ENCODE measurements at regions not wholly inside any gene's neighbourhood (a gene's known extent, or its start where the extent isn't known, plus 50 kb on each side); places are given as distances from the start of the nearest gene placed in this dataset.

DNA sequence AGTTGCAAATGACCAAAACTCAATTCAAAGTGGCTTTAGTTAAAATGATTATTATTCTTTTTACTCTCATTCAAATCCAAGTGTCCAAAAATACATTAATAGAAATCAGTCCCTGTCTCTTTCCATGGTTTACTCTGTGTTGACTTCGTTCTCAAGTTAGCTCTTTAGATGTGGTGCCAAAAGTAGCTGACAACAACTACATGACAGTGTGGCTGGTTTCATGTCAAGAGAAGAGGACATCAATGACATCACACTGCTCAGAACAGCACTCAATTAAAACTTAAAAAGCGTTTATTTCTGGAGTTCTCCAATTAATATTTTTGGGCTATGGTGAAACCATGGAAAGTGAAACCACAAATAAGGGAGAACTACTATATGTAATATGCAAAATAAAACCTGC lies 1746.9 kb downstream of the LRRC4C start:
- H4K5ac ChIP-seq (ENCODE audit: insufficient read length, low read depth, low read length): no peak overlapping the region
- H3K9ac ChIP-seq (replicated peaks in 1 of 4; ENCODE audit: extremely low read depth in 1 of 4, low read depth in 3 of 4, low read length in 3 of 4): no peak overlapping the region
- H4K8ac ChIP-seq (ENCODE audit: extremely low read depth, insufficient read depth, low read length): no peak overlapping the region
- no peak overlapping the region for H3K56ac ChIP-seq (replicated peaks; ENCODE audit: insufficient read length, low read depth, low read length)
- no peaks in the 10 kb centered on the region for H3K79me2 ChIP-seq (ENCODE audit: control insufficient read depth in 1 of 2, insufficient read depth in 2 of 2, low read length in 2 of 2)
- no peak overlapping the region for H2BK12ac ChIP-seq (ENCODE audit: low read depth, low read length)
- no peak overlapping the region for H4K91ac ChIP-seq (replicated peaks; ENCODE audit: insufficient read length, low read length)
- H2BK20ac ChIP-seq (ENCODE audit: low read length): no peak overlapping the region
- H3K79me1 ChIP-seq (ENCODE audit: low read depth, low read length): no peaks in the 10 kb centered on the region
- no peak overlapping the region for H2AK5ac ChIP-seq (ENCODE audit: low read depth, low read length)
- no peak overlapping the region for H3K23ac ChIP-seq (ENCODE audit: insufficient read length)
- H3K4me2 ChIP-seq (ENCODE audit: insufficient read depth in 1 of 2, low read depth in 2 of 2, low read length in 2 of 2): no peak overlapping the region
- H2BK5ac ChIP-seq (ENCODE audit: low read depth, low read length): no peak overlapping the region
- H3K14ac ChIP-seq (ENCODE audit: insufficient read length): no peak overlapping the region
- ChIA-PET POLR2A (ENCODE audit: partially characterized antibody) (no interaction called here), CTCF (ENCODE audit: partially characterized antibody) (interaction anchor here (1.1 kb wide), 1 partner anchor 11 kb away, joined by 3 read pairs; no protein-coding TSS in a partner anchor)
- H4K20me1 ChIP-seq (replicated peaks in 1 of 2; ENCODE audit: control insufficient read depth in 1 of 2, insufficient read depth in 2 of 2, low read length in 2 of 2): no peaks in the 10 kb centered on the region
- 90% methylated on average over 2 of the region's 2 CpGs; no CpG with 5 or more reads in 1 of the 2 experiments for WGBS, 2 experiments (ENCODE audit: extremely low coverage in 1 of 2, insufficient coverage in 1 of 2, insufficient read length in 1 of 2, insufficient replicate concordance in 2 of 2, low coverage in 1 of 2, low lambda C conversion rate in 2 of 2, missing lambda C conversion rate in 1 of 2)
- H3K27ac ChIP-seq (ENCODE audit: low read depth, low read length): no peak overlapping the region
- DNase-seq (ENCODE audit: low read depth in 1 of 2, low spot score in 2 of 2): no peak
- no peak overlapping the region for H2BK120ac ChIP-seq (replicated peaks; ENCODE audit: low read depth, low read length)
- no peak overlapping the region for H3K4me3 ChIP-seq (ENCODE audit: extremely low read depth in 1 of 4, insufficient read depth in 2 of 4, low read depth in 3 of 4, low read length in 4 of 4)
- TF ChIP-seq BACH1 (IDR thresholded peaks at IDR 0.05; ENCODE audit: low read length) (no peak), POU5F1 (IDR thresholded peaks at IDR 0.05; ENCODE audit: low read depth, low read length) (no peak), CBX8 (IDR thresholded peaks at IDR 0.05; ENCODE audit: borderline replicate concordance, low read depth, low read length) (no peak), MAFK (IDR thresholded peaks at IDR 0.05; ENCODE audit: low read depth, low read length) (no peak), YY1 (IDR thresholded peaks at IDR 0.05; ENCODE audit: low read depth, low read length) (no peak), SP4 (IDR thresholded peaks at IDR 0.05; ENCODE audit: low read length) (no peak), RAD21 (IDR thresholded peaks at IDR 0.05 in 1 of 2, conservative IDR thresholded peaks at IDR 0.05 in 1 of 2; ENCODE audit: low read depth in 2 of 2, low read length in 2 of 2) (no peak), BRCA1 (IDR thresholded peaks at IDR 0.05; ENCODE audit: low read depth, low read length) (no peak), KDM4A (IDR thresholded peaks at IDR 0.05; ENCODE audit: low read depth, low read length, severe bottlenecking) (no peak), POLR2A (IDR thresholded peaks at IDR 0.05; ENCODE audit: control extremely low read depth in 1 of 2, low read depth in 2 of 2, low read length in 2 of 2) (no peak), EZH2 (IDR thresholded peaks at IDR 0.05; ENCODE audit: low read depth, low read length, severe bottlenecking) (no peak), NANOG (IDR thresholded peaks at IDR 0.05; ENCODE audit: insufficient read depth, low read depth, low read length, poor library complexity, severe bottlenecking) (no peak), CHD2 (IDR thresholded peaks at IDR 0.05; ENCODE audit: low read length) (no peak), NRF1 (IDR thresholded peaks at IDR 0.05; ENCODE audit: low read depth, low read length) (no peak)
- TF ChIP-seq, protein P1, sequence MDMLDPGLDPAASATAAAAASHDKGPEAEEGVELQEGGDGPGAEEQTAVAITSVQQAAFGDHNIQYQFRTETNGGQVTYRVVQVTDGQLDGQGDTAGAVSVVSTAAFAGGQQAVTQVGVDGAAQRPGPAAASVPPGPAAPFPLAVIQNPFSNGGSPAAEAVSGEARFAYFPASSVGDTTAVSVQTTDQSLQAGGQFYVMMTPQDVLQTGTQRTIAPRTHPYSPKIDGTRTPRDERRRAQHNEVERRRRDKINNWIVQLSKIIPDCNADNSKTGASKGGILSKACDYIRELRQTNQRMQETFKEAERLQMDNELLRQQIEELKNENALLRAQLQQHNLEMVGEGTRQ (IDR thresholded peaks at IDR 0.05; ENCODE audit: low read length): no peak
- no peaks in the 10 kb centered on the region for H3K9me3 ChIP-seq (ENCODE audit: insufficient read depth in 2 of 2, low read depth in 1 of 2, low read length in 1 of 2)
- H3K18ac ChIP-seq (ENCODE audit: extremely low read depth, low read length): no peak overlapping the region
- H3K27me3 ChIP-seq (replicated peaks in 1 of 4; ENCODE audit: control insufficient read depth in 3 of 4, extremely low read depth in 1 of 4, insufficient read depth in 3 of 4, low read length in 3 of 4): no peaks in the 10 kb centered on the region
- H3K4me1 ChIP-seq (replicated peaks in 1 of 4; ENCODE audit: control insufficient read depth in 3 of 4, insufficient read depth in 4 of 4, low read length in 3 of 4): peaks cover 0 to under 1% (median 0%) of the 10 kb centered on the region in 4 experiments; a peak in 2 of 7 replicates
- no peak overlapping the region for H2BK15ac ChIP-seq (ENCODE audit: low read length)
- no peak for FAIRE-seq
- H3K23me2 ChIP-seq (ENCODE audit: low read depth, low read length): no peaks in the 10 kb centered on the region
- H3K36me3 ChIP-seq (ENCODE audit: control insufficient read depth in 2 of 4, insufficient read depth in 4 of 4, low read length in 3 of 4): no peaks in the 10 kb centered on the region
- no peak overlapping the region for H3K4ac ChIP-seq (replicated peaks; ENCODE audit: insufficient read length, low read depth, low read length)
- H2AFZ ChIP-seq (ENCODE audit: low read length): no peak overlapping the region
